GM12878 (cell line): ENCODE measurements at regions not wholly inside any gene's neighbourhood (a gene's known extent, or its start where the extent isn't known, plus 50 kb on each side); places are given as distances from the start of the nearest gene placed in this dataset.

ENCODE experiments used
- CBX5 ChIP-seq: sonication (generic); IDR thresholded peaks from 2 replicates; pipeline ENCODE4 v1.6.1; 2016; ENCODE audit warnings: low read depth, moderate library complexity, mild to moderate bottlenecking, inconsistent platforms
- CHD1 ChIP-seq: IDR thresholded peaks from 2 replicates; pipeline ENCODE4 v1.6.1; 2012; ENCODE audit warnings: low read depth, low read length, improper control_type of control experiment
- DPF2 ChIP-seq: fragments of 450-650 bp; IDR thresholded peaks from 2 replicates; pipeline ENCODE4 v1.6.1; 2017; ENCODE audit warnings: mild to moderate bottlenecking
- E2F8 ChIP-seq: fragments of 450-650 bp; IDR thresholded peaks from 2 replicates; pipeline ENCODE4 v1.6.1; 2018; ENCODE audit warnings: mild to moderate bottlenecking, low read depth, moderate library complexity; ENCODE audit not compliant: partially characterized antibody
- FOXM1 ChIP-seq: IDR thresholded peaks from 2 replicates; pipeline ENCODE4 v1.6.1; 2012; ENCODE audit warnings: low read depth, mild to moderate bottlenecking, inconsistent platforms, low read length, moderate library complexity
- MAX ChIP-seq: IDR thresholded peaks from 2 replicates; pipeline ENCODE4 v1.6.1; 2012; ENCODE audit warnings: low read depth, low read length, improper control_type of control experiment
- NFYB ChIP-seq: IDR thresholded peaks from 2 replicates; pipeline ENCODE4 v1.6.1; 2011; ENCODE audit warnings: low read depth, mild to moderate bottlenecking, low read length, improper control_type of control experiment, moderate library complexity; ENCODE audit not compliant: insufficient read depth
- NR2C1 ChIP-seq: fragments of 450-650 bp; IDR thresholded peaks from 2 replicates; pipeline ENCODE4 v1.6.1; 2017; ENCODE audit warnings: antibody characterized with exemption, mild to moderate bottlenecking, moderate library complexity
- SKIL ChIP-seq: fragments of 450-650 bp; IDR thresholded peaks from 2 replicates; pipeline ENCODE4 v1.6.1; 2017; ENCODE audit warnings: mild to moderate bottlenecking, low read depth, inconsistent platforms; ENCODE audit not compliant: poor library complexity, severe bottlenecking
- SUZ12 ChIP-seq: fragments of 200-600 bp; sonication (generic); IDR thresholded peaks from one replicate; pipeline ENCODE4 v1.6.1; 2018; ENCODE audit warnings: antibody characterized with exemption, mild to moderate bottlenecking; ENCODE audit not compliant: unreplicated experiment
- ZNF274 ChIP-seq: IDR thresholded peaks from one replicate; pipeline ENCODE4 v1.8.0; 2011; ENCODE audit not compliant: insufficient read length, insufficient read depth
- TF ChIP-seq, protein P1 (sequence below): fragments of 450-650 bp; IDR thresholded peaks from 2 replicates; pipeline ENCODE4 v1.6.1; 2017; ENCODE audit warnings: antibody characterized with exemption, mild to moderate bottlenecking, moderate library complexity

DNA sequence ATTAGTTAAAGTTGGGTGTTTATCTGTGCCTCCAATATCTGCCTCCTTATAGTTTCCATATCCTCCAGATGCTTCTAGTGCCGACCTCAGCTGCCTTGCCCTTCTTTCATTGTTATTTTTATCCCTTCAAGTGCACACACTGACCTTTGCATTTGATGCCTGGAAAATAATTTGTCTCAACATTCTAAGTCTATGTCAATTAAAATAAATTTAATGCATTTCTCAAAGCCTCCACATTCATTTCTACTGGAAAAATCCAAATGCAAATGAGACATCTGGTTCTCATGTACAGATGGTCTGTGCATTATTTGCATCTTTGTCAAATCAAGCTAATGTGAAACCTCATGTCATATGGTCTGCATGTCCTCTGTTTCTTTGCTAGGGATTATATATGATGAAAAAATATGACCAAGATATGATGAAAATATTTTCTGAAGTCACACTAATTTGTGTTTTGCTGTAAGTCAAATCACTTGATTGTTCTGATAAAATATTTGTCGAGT is 61.4 kb downstream of the TMEM100 start (continued):
- TF ChIP-seq E2F8 (no peak), FOXM1 (no peak), NFYB (no peak), MAX (no peak), SKIL (no peak), ZNF274 (no peak), SUZ12 (no peak), DPF2 (no peak), NR2C1 (no peak), CHD1 (no peak), CBX5 (no peak)
- TF ChIP-seq, protein P1, sequence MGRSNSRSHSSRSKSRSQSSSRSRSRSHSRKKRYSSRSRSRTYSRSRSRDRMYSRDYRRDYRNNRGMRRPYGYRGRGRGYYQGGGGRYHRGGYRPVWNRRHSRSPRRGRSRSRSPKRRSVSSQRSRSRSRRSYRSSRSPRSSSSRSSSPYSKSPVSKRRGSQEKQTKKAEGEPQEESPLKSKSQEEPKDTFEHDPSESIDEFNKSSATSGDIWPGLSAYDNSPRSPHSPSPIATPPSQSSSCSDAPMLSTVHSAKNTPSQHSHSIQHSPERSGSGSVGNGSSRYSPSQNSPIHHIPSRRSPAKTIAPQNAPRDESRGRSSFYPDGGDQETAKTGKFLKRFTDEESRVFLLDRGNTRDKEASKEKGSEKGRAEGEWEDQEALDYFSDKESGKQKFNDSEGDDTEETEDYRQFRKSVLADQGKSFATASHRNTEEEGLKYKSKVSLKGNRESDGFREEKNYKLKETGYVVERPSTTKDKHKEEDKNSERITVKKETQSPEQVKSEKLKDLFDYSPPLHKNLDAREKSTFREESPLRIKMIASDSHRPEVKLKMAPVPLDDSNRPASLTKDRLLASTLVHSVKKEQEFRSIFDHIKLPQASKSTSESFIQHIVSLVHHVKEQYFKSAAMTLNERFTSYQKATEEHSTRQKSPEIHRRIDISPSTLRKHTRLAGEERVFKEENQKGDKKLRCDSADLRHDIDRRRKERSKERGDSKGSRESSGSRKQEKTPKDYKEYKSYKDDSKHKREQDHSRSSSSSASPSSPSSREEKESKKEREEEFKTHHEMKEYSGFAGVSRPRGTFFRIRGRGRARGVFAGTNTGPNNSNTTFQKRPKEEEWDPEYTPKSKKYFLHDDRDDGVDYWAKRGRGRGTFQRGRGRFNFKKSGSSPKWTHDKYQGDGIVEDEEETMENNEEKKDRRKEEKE: no peak
